Activated CD4-positive, alpha-beta memory T cell treated with anti-CD3 and anti-CD28 coated beads, Interleukin-2, amount 10 ng/mL, durations not matched to agents 7 days and 5 days (primary cell): ENCODE measurements at regions not wholly inside any gene's neighbourhood (a gene's known extent, or its start where the extent isn't known, plus 50 kb on each side); places are given as distances from the start of the nearest gene placed in this dataset.
"Not testable (repeated sequence)": the region's sequence is repeated elsewhere in the genome, so short reads cannot be mapped to it uniquely, and the experiment has no call there.

Experiments
- CTCF ChIA-PET: fragments of 350-600 bp; sonication (Branson Sonifier 250); formaldehyde crosslinking; loops from one replicate; lab custom pipeline; 2021; ENCODE audit warnings: antibody characterized with exemption, inconsistent platforms; lab: Charles Lee
- POLR2A ChIA-PET: fragments of 350-600 bp; sonication (Branson Sonifier 250); formaldehyde crosslinking; loops from one replicate; lab custom pipeline; 2021; ENCODE audit warnings: antibody characterized with exemption; lab: Charles Lee
- DNase-seq: peaks from one replicate; pipeline ENCODE4 v3.0.0-alpha.2; 2020
- H3K27ac Mint-ChIP-seq: one replicate; pipeline ENCODE4 v1.8.0; 2021; ENCODE audit warnings: mild to moderate bottlenecking, mixed read lengths
- H3K27me3 Mint-ChIP-seq: one replicate; pipeline ENCODE4 v1.8.0; 2021; ENCODE audit warnings: mixed read lengths
- H3K36me3 Mint-ChIP-seq: one replicate; pipeline ENCODE4 v1.8.0; 2021; ENCODE audit warnings: low read depth, mixed read lengths
- H3K4me1 Mint-ChIP-seq: one replicate; pipeline ENCODE4 v1.8.0; 2021; ENCODE audit warnings: mixed read lengths
- H3K4me3 Mint-ChIP-seq: one replicate; pipeline ENCODE4 v1.8.0; 2021; ENCODE audit warnings: mild to moderate bottlenecking, mixed read lengths
- H3K9me3 Mint-ChIP-seq: one replicate; pipeline ENCODE4 v1.8.0; 2021; ENCODE audit warnings: mixed read lengths

DNA sequence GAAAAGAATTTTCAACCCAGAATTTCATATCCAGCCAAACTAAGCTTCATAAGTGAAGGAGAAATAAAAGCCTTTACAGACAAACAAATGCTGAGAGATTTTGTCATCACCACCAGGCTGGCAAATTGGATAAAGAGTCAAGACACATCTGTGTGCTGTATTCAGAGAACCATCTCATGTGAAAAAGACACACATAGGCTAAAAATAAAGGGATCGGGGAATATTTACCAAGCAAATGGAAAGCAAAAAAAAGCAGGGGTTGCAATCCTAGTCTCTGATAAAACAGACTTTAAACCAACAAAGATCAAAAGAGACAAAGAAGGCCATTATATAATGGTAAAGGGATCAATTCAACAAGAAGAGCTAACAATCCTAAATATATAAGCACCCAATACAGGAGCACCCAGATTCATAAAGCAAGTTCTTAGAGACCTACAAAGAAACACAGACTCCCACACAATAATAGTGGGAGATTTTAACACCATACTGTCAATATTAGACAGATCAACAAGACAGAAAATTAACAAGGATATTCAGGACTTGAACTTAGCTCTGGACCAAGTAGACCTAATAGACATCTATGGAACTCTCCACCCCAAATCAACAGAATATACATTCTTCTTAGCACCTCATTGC is 55.9 kb upstream of the ACSM6 start:
- POLR2A ChIA-PET, H3K27ac Mint-ChIP-seq, H3K4me3 Mint-ChIP-seq, H3K36me3 Mint-ChIP-seq, H3K27me3 Mint-ChIP-seq, H3K4me1 Mint-ChIP-seq, CTCF ChIA-PET, DNase-seq, H3K9me3 Mint-ChIP-seq: not testable (repeated sequence)

GRCh38 chr10:95134490-95134889 is 59.5 kb upstream of the ACSM6 start:
- DNase-seq, result no peak
- ChIA-PET POLR2A (no interaction called here), CTCF (interaction anchor here (1.5 to 3.1 kb wide), 3 partner anchors 103 to 111 kb away, joined by 6 to 18 read pairs (median 15); no protein-coding TSS in a partner anchor)
- H3K27me3 Mint-ChIP-seq, result no peaks in the 10 kb centered on the region
- H3K4me3 Mint-ChIP-seq, result no peak overlapping the region
- H3K27ac Mint-ChIP-seq, result no peak overlapping the region
- no peaks in the 10 kb centered on the region for H3K9me3 Mint-ChIP-seq
- no peaks in the 10 kb centered on the region for H3K36me3 Mint-ChIP-seq
- H3K4me1 Mint-ChIP-seq, result no peaks in the 10 kb centered on the region

DNA sequence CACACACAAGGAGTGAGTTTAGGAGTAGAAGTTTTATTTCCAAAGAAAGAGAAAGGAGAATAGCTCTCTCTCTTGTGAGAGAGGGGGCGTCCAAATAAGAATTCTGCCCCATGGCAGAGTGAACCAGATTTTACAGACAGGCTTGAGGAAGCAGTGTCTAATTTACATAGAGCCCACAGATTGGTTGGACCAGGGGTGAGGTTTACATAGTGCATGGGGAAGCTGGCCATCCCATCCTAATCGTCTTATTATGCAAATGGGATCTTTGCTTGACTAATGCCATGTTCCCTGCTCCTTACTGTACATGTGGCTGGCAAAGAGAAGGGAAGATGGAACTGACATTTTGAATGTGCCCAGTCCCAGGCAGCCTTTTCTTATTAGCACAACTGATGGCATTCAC is 60.0 kb upstream of the ACSM6 start:
- no peaks in the 10 kb centered on the region for H3K27me3 Mint-ChIP-seq
- CTCF ChIA-PET, result interaction anchor here (1.0 to 3.1 kb wide), 6 partner anchors 103 to 241 kb away, joined by 4 to 26 read pairs (median 10); no protein-coding TSS in a partner anchor
- H3K36me3 Mint-ChIP-seq, result no peaks in the 10 kb centered on the region
- no peak for DNase-seq
- no peaks in the 10 kb centered on the region for H3K9me3 Mint-ChIP-seq
- POLR2A ChIA-PET, result no interaction called here
- no peaks in the 10 kb centered on the region for H3K4me1 Mint-ChIP-seq
- no peak overlapping the region for H3K27ac Mint-ChIP-seq
- H3K4me3 Mint-ChIP-seq, result no peak overlapping the region

DNA sequence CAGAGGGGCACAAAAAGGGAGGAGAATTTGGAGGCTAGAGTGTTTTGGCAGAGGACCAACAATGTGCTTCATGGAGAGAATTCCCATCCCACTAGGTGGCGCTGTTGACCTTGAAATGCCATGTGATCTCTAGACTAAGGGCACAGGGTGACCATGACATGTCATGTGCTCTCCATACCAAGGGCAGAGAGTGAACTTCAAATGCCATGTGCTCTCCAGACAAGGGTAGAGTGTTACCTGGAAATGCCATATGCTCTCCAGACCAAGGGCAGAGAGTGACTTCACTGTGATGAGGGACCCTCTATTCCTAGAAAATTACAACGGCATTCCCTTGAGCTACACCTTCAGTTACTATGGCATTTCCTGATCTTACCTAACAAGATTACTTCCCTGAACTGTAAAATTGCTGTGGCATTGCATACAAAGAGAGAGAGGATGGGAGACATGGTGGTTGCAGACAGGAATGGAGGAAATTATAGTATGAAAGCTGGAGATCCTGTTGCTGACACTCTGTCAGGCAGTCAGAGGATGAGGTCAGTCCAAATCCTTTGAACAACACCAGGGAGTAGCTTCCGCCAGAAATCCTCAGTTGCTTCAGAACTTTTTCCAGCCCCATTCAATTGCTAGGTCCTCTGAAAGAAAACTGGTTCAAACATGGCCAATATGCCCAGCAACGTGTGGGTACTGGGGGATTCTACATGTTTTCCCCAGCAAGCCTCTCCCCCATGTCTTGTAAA is 60.9 kb upstream of the ACSM6 start:
- CTCF ChIA-PET, result interaction anchor here (1.0 to 3.1 kb wide), 6 partner anchors 104 to 242 kb away, joined by 4 to 26 read pairs (median 10); no protein-coding TSS in a partner anchor
- H3K36me3 Mint-ChIP-seq, result no peaks in the 10 kb centered on the region
- H3K4me1 Mint-ChIP-seq, result no peaks in the 10 kb centered on the region
- no peak overlapping the region for H3K27ac Mint-ChIP-seq
- H3K4me3 Mint-ChIP-seq, result no peak overlapping the region
- peak; percentile 80 for DNase-seq
- H3K9me3 Mint-ChIP-seq, result no peaks in the 10 kb centered on the region
- H3K27me3 Mint-ChIP-seq, result no peaks in the 10 kb centered on the region
- POLR2A ChIA-PET, result no interaction called here

GRCh38 chr10:95130429-95130828 is 61.1 kb upstream of the CYP2C8 start:
- CTCF ChIA-PET, result interaction anchor here (1.0 kb wide), 1 partner anchor 115 kb away, joined by 6 read pairs; no protein-coding TSS in a partner anchor
- H3K4me3 Mint-ChIP-seq, H3K36me3 Mint-ChIP-seq, H3K27me3 Mint-ChIP-seq, H3K9me3 Mint-ChIP-seq, H3K27ac Mint-ChIP-seq, DNase-seq, POLR2A ChIA-PET, H3K4me1 Mint-ChIP-seq: not testable (repeated sequence)

- ChIA-PET POLR2A (no interaction called here), CTCF (no interaction called here)
- Mint-ChIP-seq H3K9me3 (no peaks in the 10 kb centered on the region), H3K4me3 (no peak overlapping the region), H3K27me3 (no peaks in the 10 kb centered on the region), H3K27ac (no peak overlapping the region), H3K4me1 (no peaks in the 10 kb centered on the region), H3K36me3 (no peaks in the 10 kb centered on the region)
- DNase-seq, result no peak
Observed at GRCh38 chr10:95125582-95125981, 56.3 kb upstream of the CYP2C8 start.

DNA sequence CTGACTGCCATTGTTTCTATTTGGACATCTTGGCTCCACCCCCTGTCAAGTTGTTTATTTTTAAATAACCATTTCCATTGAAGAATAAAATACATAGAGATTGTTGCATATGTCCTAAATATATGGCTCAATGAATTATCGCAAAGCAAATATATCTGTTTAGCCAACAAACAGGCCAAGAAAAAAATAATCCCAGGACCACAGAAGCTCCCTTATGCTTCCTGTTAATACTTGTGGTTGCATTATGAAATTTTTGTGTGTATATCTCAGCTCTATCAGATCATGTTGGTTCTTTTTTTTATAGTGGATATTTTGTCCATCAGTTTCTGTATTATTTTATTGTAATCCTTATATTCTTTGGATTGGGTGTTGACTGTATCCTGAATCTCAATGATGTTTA is 53.4 kb upstream of the CYP2C8 start:
- ChIA-PET POLR2A (no interaction called here), CTCF (no interaction called here)
- H3K36me3 Mint-ChIP-seq, result no peaks in the 10 kb centered on the region

DNA sequence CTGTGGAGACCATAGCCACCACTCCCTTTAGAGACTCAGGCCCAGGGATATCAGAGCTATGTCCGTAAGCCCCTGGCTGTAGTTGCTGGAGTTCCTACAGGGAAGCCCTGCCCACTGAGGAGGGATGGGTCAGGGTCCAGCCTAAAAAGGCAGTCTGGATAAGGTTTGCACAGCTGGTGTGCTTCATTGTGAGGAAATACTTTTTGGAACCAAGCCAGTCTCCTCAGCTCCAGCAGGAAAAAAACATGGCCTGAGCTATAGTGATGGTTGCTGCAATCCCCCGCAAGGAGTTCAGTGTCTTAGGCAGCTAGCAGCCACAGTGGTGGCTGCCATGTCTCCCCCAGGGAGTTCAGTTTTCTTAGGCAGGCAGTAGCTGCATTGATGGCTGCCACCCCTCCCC is 52.6 kb upstream of the CYP2C8 start:
- Mint-ChIP-seq H3K4me1 (no peaks in the 10 kb centered on the region), H3K4me3 (no peak overlapping the region), H3K27ac (no peak overlapping the region), H3K9me3 (no peaks in the 10 kb centered on the region), H3K36me3 (no peaks in the 10 kb centered on the region), H3K27me3 (no peaks in the 10 kb centered on the region)
- DNase-seq, result no peak
- CTCF ChIA-PET, result no interaction called here
- POLR2A ChIA-PET, result no interaction called here

More for the DNA sequence above, 53.4 kb upstream of the CYP2C8 start:
- no peak for DNase-seq
- H3K27me3 Mint-ChIP-seq, result no peaks in the 10 kb centered on the region
- H3K4me1 Mint-ChIP-seq, result no peaks in the 10 kb centered on the region
- no peaks in the 10 kb centered on the region for H3K9me3 Mint-ChIP-seq
- no peak overlapping the region for H3K4me3 Mint-ChIP-seq
- H3K27ac Mint-ChIP-seq, result no peak overlapping the region
